Activated CD4-positive, alpha-beta T cell treated with anti-CD3 and anti-CD28 coated beads, Interleukin-2, amount 10 ng/mL, durations not matched to agents 24 days and 14 days (primary cell): ENCODE measurements at regions not wholly inside any gene's neighbourhood (a gene's known extent, or its start where the extent isn't known, plus 50 kb on each side); places are given as distances from the start of the nearest gene placed in this dataset.

Source experiments
- DNase-seq: peaks from one replicate; pipeline ENCODE4 v3.0.0; 2022
- H3K27ac Mint-ChIP-seq: one replicate; pipeline ENCODE4 v1.8.0; 2022; ENCODE audit warnings: mild to moderate bottlenecking, mixed read lengths
- H3K27me3 Mint-ChIP-seq: one replicate; pipeline ENCODE4 v1.8.0; 2022; ENCODE audit warnings: mixed read lengths
- H3K36me3 Mint-ChIP-seq: one replicate; pipeline ENCODE4 v1.8.0; 2022; ENCODE audit warnings: low read depth, mild to moderate bottlenecking, mixed read lengths
- H3K4me1 Mint-ChIP-seq: one replicate; pipeline ENCODE4 v1.8.0; 2021; ENCODE audit warnings: mixed read lengths
- H3K4me3 Mint-ChIP-seq: one replicate; pipeline ENCODE4 v1.8.0; 2022; ENCODE audit warnings: mild to moderate bottlenecking, moderate library complexity, mixed read lengths
- H3K9me3 Mint-ChIP-seq: one replicate; pipeline ENCODE4 v1.8.0; 2021; ENCODE audit warnings: mixed read lengths
- intact Hi-C: fragments of 100-400 bp; cut with micrococcal nuclease; formaldehyde crosslinking; loops from one replicate; pipeline ENCODE4 v1.15.1; 2023

- intact Hi-C loops: no loop called here
- DNase-seq: no peak
- Mint-ChIP-seq H3K4me1 (no peaks in the 10 kb centered on the region), H3K36me3 (no peaks in the 10 kb centered on the region), H3K27ac (no peak overlapping the region), H3K9me3 (no peaks in the 10 kb centered on the region), H3K4me3 (no peak overlapping the region), H3K27me3 (no peaks in the 10 kb centered on the region)
These were observed 376.4 kb downstream of the PLPP3 start for GRCh38 chr1:56202796-56203492.

GRCh38 chr1:56202186-56202585 lies 377.2 kb downstream of the PLPP3 start:
- Mint-ChIP-seq H3K27me3 (no peaks in the 10 kb centered on the region), H3K4me1 (no peaks in the 10 kb centered on the region)

GRCh38 chr1:56200896-56201295 lies 378.5 kb downstream of the PLPP3 start:
- H3K36me3 Mint-ChIP-seq: no peaks in the 10 kb centered on the region
- H3K27me3 Mint-ChIP-seq: no peaks in the 10 kb centered on the region
- H3K4me3 Mint-ChIP-seq: no peak overlapping the region
- H3K9me3 Mint-ChIP-seq: no peaks in the 10 kb centered on the region
- H3K27ac Mint-ChIP-seq: no peak overlapping the region
- DNase-seq: no peak
- H3K4me1 Mint-ChIP-seq: no peaks in the 10 kb centered on the region
- intact Hi-C loops: no loop called here

More at GRCh38 chr1:56202186-56202585, 377.2 kb downstream of the PLPP3 start:
- no peak for DNase-seq
- H3K9me3 Mint-ChIP-seq: no peaks in the 10 kb centered on the region
- H3K27ac Mint-ChIP-seq: no peak overlapping the region
- intact Hi-C loops: no loop called here
- H3K4me3 Mint-ChIP-seq: no peak overlapping the region
- no peaks in the 10 kb centered on the region for H3K36me3 Mint-ChIP-seq

GRCh38 chr1:56200442-56200841 lies 378.9 kb downstream of the PLPP3 start:
- intact Hi-C loops: no loop called here
- Mint-ChIP-seq H3K4me1 (no peaks in the 10 kb centered on the region), H3K27ac (no peak overlapping the region), H3K9me3 (no peaks in the 10 kb centered on the region), H3K27me3 (no peaks in the 10 kb centered on the region), H3K4me3 (no peak overlapping the region), H3K36me3 (no peaks in the 10 kb centered on the region)
- no peak for DNase-seq

GRCh38 chr1:56199956-56200355 lies 379.4 kb downstream of the PLPP3 start:
- Mint-ChIP-seq H3K4me1 (no peaks in the 10 kb centered on the region), H3K36me3 (no peaks in the 10 kb centered on the region), H3K27ac (no peak overlapping the region), H3K27me3 (no peaks in the 10 kb centered on the region), H3K4me3 (no peak overlapping the region), H3K9me3 (no peaks in the 10 kb centered on the region)
- DNase-seq: no peak
- intact Hi-C loops: no loop called here

- no peak overlapping the region for H3K4me3 Mint-ChIP-seq
- H3K36me3 Mint-ChIP-seq: no peaks in the 10 kb centered on the region
- H3K4me1 Mint-ChIP-seq: no peaks in the 10 kb centered on the region
- H3K27ac Mint-ChIP-seq: no peak overlapping the region
- H3K9me3 Mint-ChIP-seq: no peaks in the 10 kb centered on the region
- intact Hi-C loops: no loop called here
- no peaks in the 10 kb centered on the region for H3K27me3 Mint-ChIP-seq
- no peak for DNase-seq
These were observed 380.3 kb downstream of the PLPP3 start for GRCh38 chr1:56199061-56199460.

GRCh38 chr1:56197946-56198345 lies 381.4 kb downstream of the PLPP3 start:
- no peaks in the 10 kb centered on the region for H3K27me3 Mint-ChIP-seq
- H3K27ac Mint-ChIP-seq: no peak overlapping the region
- no peak overlapping the region for H3K4me3 Mint-ChIP-seq
- no peaks in the 10 kb centered on the region for H3K9me3 Mint-ChIP-seq
- no peak for DNase-seq
- no peaks in the 10 kb centered on the region for H3K36me3 Mint-ChIP-seq
- no peaks in the 10 kb centered on the region for H3K4me1 Mint-ChIP-seq
- intact Hi-C loops: no loop called here

GRCh38 chr1:56196839-56197238 lies 382.5 kb downstream of the PLPP3 start:
- Mint-ChIP-seq H3K4me1 (no peaks in the 10 kb centered on the region), H3K36me3 (no peaks in the 10 kb centered on the region), H3K4me3 (no peak overlapping the region), H3K27me3 (no peaks in the 10 kb centered on the region), H3K9me3 (no peaks in the 10 kb centered on the region), H3K27ac (no peak overlapping the region)
- DNase-seq: no peak
- intact Hi-C loops: no loop called here

GRCh38 chr1:56194701-56195300 lies 384.6 kb downstream of the PLPP3 start:
- intact Hi-C loops: no loop called here
- Mint-ChIP-seq H3K36me3 (no peaks in the 10 kb centered on the region), H3K9me3 (no peaks in the 10 kb centered on the region), H3K4me1 (no peaks in the 10 kb centered on the region), H3K4me3 (no peak overlapping the region), H3K27ac (no peak overlapping the region), H3K27me3 (no peaks in the 10 kb centered on the region)
- no peak for DNase-seq

GRCh38 chr1:56193656-56194055 lies 385.7 kb downstream of the PLPP3 start:
- no peak overlapping the region for H3K27ac Mint-ChIP-seq

GRCh38 chr1:56191369-56191768 lies 388.0 kb downstream of the PLPP3 start:
- DNase-seq: no peak
- H3K4me1 Mint-ChIP-seq: no peaks in the 10 kb centered on the region
- intact Hi-C loops: no loop called here
- no peaks in the 10 kb centered on the region for H3K9me3 Mint-ChIP-seq
- H3K4me3 Mint-ChIP-seq: no peak overlapping the region
- no peaks in the 10 kb centered on the region for H3K27me3 Mint-ChIP-seq
- H3K36me3 Mint-ChIP-seq: no peaks in the 10 kb centered on the region
- no peak overlapping the region for H3K27ac Mint-ChIP-seq

More at GRCh38 chr1:56193656-56194055, 385.7 kb downstream of the PLPP3 start:
- Mint-ChIP-seq H3K36me3 (no peaks in the 10 kb centered on the region), H3K4me3 (no peak overlapping the region), H3K27me3 (no peaks in the 10 kb centered on the region), H3K4me1 (no peaks in the 10 kb centered on the region), H3K9me3 (no peaks in the 10 kb centered on the region)
- DNase-seq: no peak
- intact Hi-C loops: no loop called here

- H3K9me3 Mint-ChIP-seq: no peaks in the 10 kb centered on the region
- H3K4me3 Mint-ChIP-seq: no peak overlapping the region
- H3K4me1 Mint-ChIP-seq: no peaks in the 10 kb centered on the region
- no peak overlapping the region for H3K27ac Mint-ChIP-seq
- H3K27me3 Mint-ChIP-seq: no peaks in the 10 kb centered on the region
- intact Hi-C loops: no loop called here
- no peak for DNase-seq
- no peaks in the 10 kb centered on the region for H3K36me3 Mint-ChIP-seq
These were observed 388.5 kb downstream of the PLPP3 start for GRCh38 chr1:56190806-56191365.

- H3K27ac Mint-ChIP-seq: no peak overlapping the region
- H3K27me3 Mint-ChIP-seq: no peaks in the 10 kb centered on the region
- H3K9me3 Mint-ChIP-seq: no peaks in the 10 kb centered on the region
- intact Hi-C loops: no loop called here
- H3K4me1 Mint-ChIP-seq: no peaks in the 10 kb centered on the region
- DNase-seq: no peak
- no peak overlapping the region for H3K4me3 Mint-ChIP-seq
- H3K36me3 Mint-ChIP-seq: no peaks in the 10 kb centered on the region
These were observed 389.2 kb downstream of the PLPP3 start for GRCh38 chr1:56189946-56190805.

GRCh38 chr1:56189454-56189853 lies 389.9 kb downstream of the PLPP3 start:
- Mint-ChIP-seq H3K27me3 (no peaks in the 10 kb centered on the region), H3K4me3 (no peak overlapping the region), H3K36me3 (no peaks in the 10 kb centered on the region), H3K9me3 (no peaks in the 10 kb centered on the region), H3K27ac (no peak overlapping the region), H3K4me1 (no peaks in the 10 kb centered on the region)
- intact Hi-C loops: no loop called here
- no peak for DNase-seq
